Spleen (tissue), 11 donors: ENCODE measurements at regions not wholly inside any gene's neighbourhood (a gene's known extent, or its start where the extent isn't known, plus 50 kb on each side); places are given as distances from the start of the nearest gene placed in this dataset.

Experiments used
- DNase-seq: peaks from one replicate; pipeline ENCODE4 v3.0.0-alpha.2; 2020
- H3K27ac ChIP-seq, 8 donors: fragments of 200-600 bp; sonication (generic) in 7 of 8; 1 replicate in 4 of 8; 2 replicates in 4 of 8; pipeline versions ENCODE4 v1.5.0 to v1.8.0; 2016 to 2021; ENCODE audit warnings: inconsistent platforms in 4 of 8, mild to moderate bottlenecking in 4 of 8, moderate library complexity in 1 of 8
- H3K27me3 ChIP-seq, 7 donors: fragments of 200-600 bp; sonication (generic) in 6 of 7; replicated peaks in 1 of 7; 1 replicate in 4 of 7; 2 replicates in 3 of 7; pipeline versions ENCODE4 v1.5.0 to v1.8.0; 2016 to 2021; ENCODE audit warnings: inconsistent platforms in 3 of 7, mild to moderate bottlenecking in 1 of 7
- H3K36me3 ChIP-seq, 6 donors: fragments of 200-600 bp; sonication (generic) in 5 of 6; 1 replicate in 4 of 6; 2 replicates in 2 of 6; pipeline versions ENCODE4 v1.5.0 to v1.8.0; 2016 to 2021; ENCODE audit warnings: inconsistent platforms in 2 of 6
- H3K4me1 ChIP-seq, 6 donors: fragments of 200-600 bp; sonication (generic) in 5 of 6; 1 replicate in 3 of 6; 2 replicates in 3 of 6; pipeline versions ENCODE4 v1.5.0 to v1.8.0; 2016 to 2021; ENCODE audit warnings: inconsistent platforms in 3 of 6
- H3K4me3 ChIP-seq, 8 donors: fragments of 200-600 bp; sonication (generic) in 7 of 8; 1 replicate in 4 of 8; 2 replicates in 4 of 8; pipeline versions ENCODE4 v1.5.0 to v1.8.0; 2016 to 2021; ENCODE audit warnings: inconsistent platforms in 4 of 8, mild to moderate bottlenecking in 4 of 8, moderate library complexity in 2 of 8
- H3K9me3 ChIP-seq, 8 donors: fragments of 200-600 bp; sonication (generic) in 7 of 8; 1 replicate in 4 of 8; 2 replicates in 4 of 8; pipeline versions ENCODE4 v1.5.0 to v1.8.0; 2016 to 2021; ENCODE audit warnings: inconsistent platforms in 4 of 8
- POLR2A ChIP-seq, 3 donors: fragments of 450-650 bp; IDR thresholded peaks; one replicate each; pipeline ENCODE4 v1.5.1; 2017; ENCODE audit warnings: antibody characterized with exemption in 3 of 3, mild to moderate bottlenecking in 1 of 3
- POLR2AphosphoS5 ChIP-seq, 3 donors: sonication (generic); formaldehyde crosslinking; IDR thresholded peaks; one replicate each; pipeline ENCODE4 v1.5.1; 2017; ENCODE audit warnings: antibody characterized with exemption in 3 of 3
- WGBS, 5 donors: extraction: QIAGEN DNeasy Blood & Tissue Kit in 3 of 5; methylation state at CpG; one replicate each; pipeline versions ENCODE4 v1.1.5 to v1.1.7; 2013 to 2018; 5-methylcytosine and 5-hydroxymethylcytosine counted together
- intact Hi-C: fragments of 100-400 bp; cut with DNase I; formaldehyde crosslinking; loops from one replicate; pipeline ENCODE4 v1.15.0; 2023; ENCODE audit warnings: low total_unique reads
- TF ChIP-seq, protein P1 (sequence below), 11 experiments: fragments of 200-600 bp in 7 of 11; fragments of 450-650 bp in 4 of 11; sonication (generic) in 4 of 11; IDR thresholded peaks in 8 of 11; conservative IDR thresholded peaks in 3 of 11; 1 replicate in 7 of 11; 2 replicates in 4 of 11; pipeline versions ENCODE4 v1.4.0 to v1.8.0; 2016 to 2021; ENCODE audit warnings: antibody characterized with exemption in 11 of 11, inconsistent platforms in 4 of 11, mild to moderate bottlenecking in 1 of 11
- donor health status: healthy with polysubstance abuse.
- donor health status: DM: no; HTN: no; CAD: no; lungs with moderate emphysema.
- donor health status: DM: no; HTN: no; CAD: no.
- donor health status: Bipolar disorder and iron deficiency.
- donor health status: healthy.
- donor health status: DM: no; HTN: no; CAD: no.
- donor health status: DM: yes; HTN: yes; CAD: no.

DNA sequence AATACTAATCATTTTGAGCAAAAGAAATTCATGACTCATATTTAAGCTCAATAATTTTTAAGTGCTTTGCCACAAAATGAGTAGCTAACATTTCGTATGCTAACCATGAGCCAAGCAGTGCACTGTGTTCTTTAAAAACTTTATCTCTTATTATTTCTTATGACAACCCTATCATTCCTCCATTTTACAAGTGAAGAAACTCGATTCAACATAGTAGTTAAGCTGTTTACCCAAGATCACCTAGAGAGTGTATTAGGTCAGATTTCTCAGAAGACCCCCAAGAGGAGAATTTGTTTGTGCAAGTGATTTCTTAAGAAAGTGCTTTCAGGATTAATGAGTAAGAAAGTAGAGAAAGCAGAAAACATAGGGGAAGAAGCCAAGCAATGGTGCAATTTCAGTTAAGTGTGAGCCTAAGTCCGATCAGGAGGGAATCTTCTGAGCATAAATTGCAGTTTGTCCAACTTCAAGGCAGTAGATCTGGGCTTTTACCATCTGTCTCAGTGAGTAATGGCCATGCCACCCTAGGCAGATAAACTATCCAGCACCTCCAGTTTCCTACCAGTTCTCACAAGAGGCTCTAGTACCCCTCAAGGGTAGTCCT, 202.7 kb downstream of the SCG2 start:
- intact Hi-C loops = no loop called here
- TF ChIP-seq POLR2A (IDR thresholded peaks at IDR 0.05) (no peak), POLR2AphosphoS5 (IDR thresholded peaks at IDR 0.05) (no peak)
- TF ChIP-seq, protein P1, sequence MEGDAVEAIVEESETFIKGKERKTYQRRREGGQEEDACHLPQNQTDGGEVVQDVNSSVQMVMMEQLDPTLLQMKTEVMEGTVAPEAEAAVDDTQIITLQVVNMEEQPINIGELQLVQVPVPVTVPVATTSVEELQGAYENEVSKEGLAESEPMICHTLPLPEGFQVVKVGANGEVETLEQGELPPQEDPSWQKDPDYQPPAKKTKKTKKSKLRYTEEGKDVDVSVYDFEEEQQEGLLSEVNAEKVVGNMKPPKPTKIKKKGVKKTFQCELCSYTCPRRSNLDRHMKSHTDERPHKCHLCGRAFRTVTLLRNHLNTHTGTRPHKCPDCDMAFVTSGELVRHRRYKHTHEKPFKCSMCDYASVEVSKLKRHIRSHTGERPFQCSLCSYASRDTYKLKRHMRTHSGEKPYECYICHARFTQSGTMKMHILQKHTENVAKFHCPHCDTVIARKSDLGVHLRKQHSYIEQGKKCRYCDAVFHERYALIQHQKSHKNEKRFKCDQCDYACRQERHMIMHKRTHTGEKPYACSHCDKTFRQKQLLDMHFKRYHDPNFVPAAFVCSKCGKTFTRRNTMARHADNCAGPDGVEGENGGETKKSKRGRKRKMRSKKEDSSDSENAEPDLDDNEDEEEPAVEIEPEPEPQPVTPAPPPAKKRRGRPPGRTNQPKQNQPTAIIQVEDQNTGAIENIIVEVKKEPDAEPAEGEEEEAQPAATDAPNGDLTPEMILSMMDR (IDR thresholded peaks at IDR 0.05 in 8 of 11, conservative IDR thresholded peaks at IDR 0.05 in 3 of 11) = no peak
- Histone ChIP-seq H3K4me3 (no peak overlapping the region), H3K9me3 (peaks cover 0 to 15% (median 10%) of the 10 kb centered on the region in 8 donors), H3K4me1 (no peaks in the 10 kb centered on the region), H3K27ac (no peak overlapping the region), H3K36me3 (no peaks in the 10 kb centered on the region), H3K27me3 (no peaks in the 10 kb centered on the region)
- 65 to 80% (median 72%) methylated on average over 3 of the region's 3 CpGs for WGBS, 5 donors
- DNase-seq = no peak

DNA sequence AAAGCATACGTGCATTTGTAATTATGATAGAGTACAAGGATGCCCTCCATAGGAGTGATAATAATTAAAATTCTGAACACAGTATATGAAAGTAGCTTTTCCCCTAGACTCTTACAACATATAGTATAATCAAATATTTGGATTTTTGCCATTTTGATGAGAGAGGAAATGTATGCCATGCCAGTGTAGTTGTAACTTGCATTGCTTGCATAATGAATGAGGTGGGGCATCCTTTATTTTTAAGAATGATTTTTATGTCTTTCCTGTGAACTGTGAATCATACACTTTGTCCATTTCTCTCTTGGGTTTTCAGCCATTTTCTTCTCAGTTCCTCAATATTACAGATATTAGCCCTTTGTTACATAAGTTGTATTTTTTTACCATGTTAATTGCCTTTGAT, 197.5 kb downstream of the SCG2 start:
- H3K27me3 ChIP-seq = no peaks in the 10 kb centered on the region
- intact Hi-C loops = no loop called here
- 88 to 98% (median 91%) methylated on average over 1 of the region's 1 CpG for WGBS, 5 donors
- no peaks in the 10 kb centered on the region for H3K9me3 ChIP-seq
- H3K4me1 ChIP-seq = no peaks in the 10 kb centered on the region
- DNase-seq = no peak
- H3K36me3 ChIP-seq = no peaks in the 10 kb centered on the region
- TF ChIP-seq POLR2A (IDR thresholded peaks at IDR 0.05) (no peak), POLR2AphosphoS5 (IDR thresholded peaks at IDR 0.05) (no peak)
- TF ChIP-seq, protein P1 (IDR thresholded peaks at IDR 0.05 in 8 of 11, conservative IDR thresholded peaks at IDR 0.05 in 3 of 11) = no peak
- H3K27ac ChIP-seq = no peak overlapping the region
- H3K4me3 ChIP-seq = no peak overlapping the region

DNA sequence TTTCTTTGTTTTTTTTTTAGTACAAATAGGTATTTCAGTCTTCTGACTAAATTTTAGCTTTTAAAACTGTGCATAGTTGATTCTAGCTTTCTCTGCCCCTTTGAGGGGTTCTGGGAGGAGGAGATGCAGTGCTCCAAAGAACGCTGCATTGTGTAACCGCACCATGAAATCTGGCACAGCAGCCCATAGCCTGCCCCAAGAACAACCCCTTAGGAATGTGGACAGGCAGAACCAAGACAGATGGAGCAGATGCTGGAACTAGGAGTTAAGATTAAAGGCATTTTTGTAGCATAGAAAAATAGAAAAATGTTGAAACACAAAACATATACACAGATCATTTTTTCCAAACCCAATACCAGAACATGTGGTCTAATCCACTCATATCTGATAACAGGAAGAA, 187.5 kb downstream of the SCG2 start:
- Histone ChIP-seq H3K36me3 (no peaks in the 10 kb centered on the region), H3K9me3 (no peaks in the 10 kb centered on the region), H3K4me3 (no peak overlapping the region), H3K4me1 (no peaks in the 10 kb centered on the region), H3K27ac (no peak overlapping the region), H3K27me3 (no peaks in the 10 kb centered on the region)
- DNase-seq = no peak
- WGBS, 5 donors = 75 to 90% (median 80%) methylated on average over 2 of the region's 2 CpGs
- TF ChIP-seq POLR2A (IDR thresholded peaks at IDR 0.05) (no peak), POLR2AphosphoS5 (IDR thresholded peaks at IDR 0.05) (no peak)
- TF ChIP-seq, protein P1 (IDR thresholded peaks at IDR 0.05 in 8 of 11, conservative IDR thresholded peaks at IDR 0.05 in 3 of 11) = no peak
- intact Hi-C loops = no loop called here

DNA sequence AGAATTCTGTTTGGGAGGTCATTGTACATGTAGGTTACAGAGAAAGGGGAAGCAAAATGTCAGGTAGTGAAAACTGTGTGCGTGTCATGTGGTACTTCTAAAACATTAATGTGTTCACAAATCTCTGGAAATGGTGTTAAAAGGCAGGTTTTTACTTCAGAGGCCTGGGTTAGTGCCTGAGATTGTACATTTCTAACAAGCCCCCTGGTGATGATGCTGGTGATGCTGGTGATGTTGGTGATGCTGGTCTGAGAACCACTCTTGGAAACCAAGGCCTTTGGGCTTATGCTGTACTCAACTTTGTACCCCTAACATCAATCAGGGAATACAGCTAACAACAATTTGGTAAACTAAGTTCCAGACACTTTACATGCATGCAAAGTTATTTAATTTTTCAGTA, 187.1 kb downstream of the SCG2 start:
- H3K27me3 ChIP-seq = no peaks in the 10 kb centered on the region
- 82 to 94% (median 90%) methylated on average over 1 of the region's 1 CpG for WGBS, 5 donors
- H3K4me3 ChIP-seq = no peak overlapping the region
- intact Hi-C loops = no loop called here
- DNase-seq = no peak
- H3K4me1 ChIP-seq = no peaks in the 10 kb centered on the region
- H3K27ac ChIP-seq = no peak overlapping the region
- TF ChIP-seq POLR2AphosphoS5 (IDR thresholded peaks at IDR 0.05) = no peak
- TF ChIP-seq, protein P1 (IDR thresholded peaks at IDR 0.05 in 8 of 11, conservative IDR thresholded peaks at IDR 0.05 in 3 of 11) = no peak
- TF ChIP-seq POLR2A (IDR thresholded peaks at IDR 0.05) = no peak
- no peaks in the 10 kb centered on the region for H3K36me3 ChIP-seq
- no peaks in the 10 kb centered on the region for H3K9me3 ChIP-seq
